Epithelial cell of esophagus (primary cell): ENCODE measurements at regions not wholly inside any gene's neighbourhood (a gene's known extent, or its start where the extent isn't known, plus 50 kb on each side); places are given as distances from the start of the nearest gene placed in this dataset.

Source experiments
- DNase-seq: peaks from one replicate; pipeline ENCODE4 v3.0.0; 2010; ENCODE audit warnings: low read depth
- H3K4me3 ChIP-seq: 2 replicates; pipeline ENCODE4 v1.5.1; 2011; ENCODE audit warnings: mild to moderate bottlenecking, low read length, control low read depth
- TF ChIP-seq, protein P1 (sequence below): IDR thresholded peaks from 2 replicates; pipeline ENCODE4 v1.5.1; 2011; ENCODE audit warnings: low read depth, mild to moderate bottlenecking, low read length, control low read depth, inconsistent platforms; ENCODE audit not compliant: insufficient read depth; ENCODE audit errors: missing control alignments

DNA sequence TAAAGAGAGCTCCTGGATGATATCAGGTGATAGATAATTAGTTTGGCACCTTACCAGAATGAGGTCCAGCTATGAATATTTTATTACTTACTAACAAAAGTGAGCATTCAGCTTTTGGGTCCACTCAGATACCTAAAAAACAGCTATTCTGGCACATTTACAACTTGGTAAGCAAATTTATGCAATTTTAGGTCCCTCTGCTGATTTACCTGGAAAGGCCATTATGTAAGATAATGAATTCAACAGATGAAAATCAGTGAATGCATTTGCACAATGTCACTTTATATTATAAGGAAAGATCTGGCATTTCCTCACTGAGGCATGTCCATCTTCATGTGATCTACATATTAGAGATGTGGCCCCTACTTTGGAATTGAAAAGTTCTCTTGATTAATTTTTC lies 517.0 kb downstream of the SPRY1 start:
- TF ChIP-seq, protein P1, sequence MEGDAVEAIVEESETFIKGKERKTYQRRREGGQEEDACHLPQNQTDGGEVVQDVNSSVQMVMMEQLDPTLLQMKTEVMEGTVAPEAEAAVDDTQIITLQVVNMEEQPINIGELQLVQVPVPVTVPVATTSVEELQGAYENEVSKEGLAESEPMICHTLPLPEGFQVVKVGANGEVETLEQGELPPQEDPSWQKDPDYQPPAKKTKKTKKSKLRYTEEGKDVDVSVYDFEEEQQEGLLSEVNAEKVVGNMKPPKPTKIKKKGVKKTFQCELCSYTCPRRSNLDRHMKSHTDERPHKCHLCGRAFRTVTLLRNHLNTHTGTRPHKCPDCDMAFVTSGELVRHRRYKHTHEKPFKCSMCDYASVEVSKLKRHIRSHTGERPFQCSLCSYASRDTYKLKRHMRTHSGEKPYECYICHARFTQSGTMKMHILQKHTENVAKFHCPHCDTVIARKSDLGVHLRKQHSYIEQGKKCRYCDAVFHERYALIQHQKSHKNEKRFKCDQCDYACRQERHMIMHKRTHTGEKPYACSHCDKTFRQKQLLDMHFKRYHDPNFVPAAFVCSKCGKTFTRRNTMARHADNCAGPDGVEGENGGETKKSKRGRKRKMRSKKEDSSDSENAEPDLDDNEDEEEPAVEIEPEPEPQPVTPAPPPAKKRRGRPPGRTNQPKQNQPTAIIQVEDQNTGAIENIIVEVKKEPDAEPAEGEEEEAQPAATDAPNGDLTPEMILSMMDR = no peak
- DNase-seq = no peak
- no peak overlapping the region for H3K4me3 ChIP-seq

DNA sequence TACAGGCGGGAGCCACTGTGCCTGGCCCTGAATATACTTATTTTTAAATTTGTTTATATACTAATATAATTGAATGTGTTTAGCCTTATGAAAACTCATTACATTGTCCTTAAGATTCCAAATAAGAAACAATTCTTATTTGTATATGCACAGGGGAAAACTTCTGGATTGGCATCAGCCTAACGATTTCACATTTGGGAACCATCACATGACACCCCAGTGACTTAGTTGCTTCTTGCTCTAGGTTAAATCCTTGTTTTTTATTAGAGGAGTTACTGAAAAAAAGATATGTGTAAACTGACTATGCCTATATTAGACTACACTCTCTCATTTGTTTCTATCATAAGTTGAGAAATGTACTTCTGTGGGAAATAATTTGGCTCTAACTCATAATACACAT lies 520.2 kb downstream of the SPRY1 start:
- H3K4me3 ChIP-seq = no peak overlapping the region
- no peak for DNase-seq
- TF ChIP-seq, protein P1 = no peak

DNA sequence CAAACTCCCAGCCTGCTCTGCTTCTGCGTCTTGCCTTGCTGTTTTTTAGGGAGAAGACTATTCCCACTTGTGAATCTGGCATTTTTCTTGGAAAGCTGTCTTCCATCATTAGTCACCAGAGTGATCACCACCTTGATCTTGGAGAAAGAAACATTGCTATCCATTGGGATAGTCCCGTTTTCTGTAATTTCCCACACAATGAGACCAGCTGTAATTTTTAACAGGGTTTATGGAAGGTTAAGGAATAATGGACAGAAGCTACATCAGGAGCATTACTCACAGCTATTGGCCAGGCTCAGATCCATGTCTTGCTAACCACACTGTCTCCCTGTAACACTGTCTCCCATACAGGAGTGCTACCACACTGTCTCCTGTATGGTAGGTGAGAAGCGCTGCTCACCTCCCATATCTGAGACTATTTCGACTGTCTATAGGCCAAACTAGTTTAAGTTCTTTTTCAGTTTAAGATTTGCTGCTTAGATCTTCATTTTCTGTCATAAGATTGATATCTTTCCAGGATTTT lies 523.0 kb downstream of the SPRY1 start:
- TF ChIP-seq, protein P1 = no peak
- no peak overlapping the region for H3K4me3 ChIP-seq
- no peak for DNase-seq

DNA sequence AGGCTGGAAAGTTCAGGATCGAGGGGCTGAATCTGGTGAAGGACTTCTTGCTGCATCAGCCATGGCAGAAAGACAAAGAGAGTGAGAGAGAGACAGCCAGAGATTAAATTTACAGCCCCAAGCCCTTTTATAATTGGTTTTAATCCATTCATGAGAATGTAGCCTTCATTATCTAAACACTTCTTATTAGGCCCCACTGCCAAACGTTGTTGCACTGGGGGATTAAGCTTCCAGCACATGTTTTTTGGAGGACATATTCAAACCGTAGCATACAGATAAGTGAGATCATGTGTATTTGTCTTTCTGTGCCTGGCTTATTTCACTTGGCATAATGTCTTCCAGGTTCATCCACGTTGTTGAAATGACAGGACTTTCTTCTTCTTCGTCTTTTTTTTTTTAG lies 524.7 kb downstream of the SPRY1 start:
- TF ChIP-seq, protein P1 = no peak
- DNase-seq = no peak
- no peak overlapping the region for H3K4me3 ChIP-seq

DNA sequence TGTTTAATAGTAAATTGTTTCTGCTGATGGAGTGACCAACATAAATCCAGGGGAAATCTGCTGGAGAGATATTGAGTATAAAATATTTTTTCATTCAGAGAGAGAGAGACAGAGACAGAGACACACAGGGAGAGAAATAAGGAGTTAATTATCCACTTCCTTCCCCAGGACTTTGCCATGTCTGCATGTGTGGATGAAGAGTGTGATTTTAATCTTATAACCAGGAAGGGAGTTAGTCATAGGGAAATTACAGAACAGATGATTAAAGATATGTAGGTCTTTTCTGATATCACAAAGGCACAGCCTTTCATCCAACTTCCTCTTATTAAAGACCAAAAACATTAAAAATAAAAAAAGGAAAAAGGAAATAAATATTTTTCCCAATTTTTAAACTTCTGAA lies 526.3 kb downstream of the SPRY1 start:
- H3K4me3 ChIP-seq = no peak overlapping the region
- DNase-seq = peak; percentile 28
- TF ChIP-seq, protein P1 = no peak

DNA sequence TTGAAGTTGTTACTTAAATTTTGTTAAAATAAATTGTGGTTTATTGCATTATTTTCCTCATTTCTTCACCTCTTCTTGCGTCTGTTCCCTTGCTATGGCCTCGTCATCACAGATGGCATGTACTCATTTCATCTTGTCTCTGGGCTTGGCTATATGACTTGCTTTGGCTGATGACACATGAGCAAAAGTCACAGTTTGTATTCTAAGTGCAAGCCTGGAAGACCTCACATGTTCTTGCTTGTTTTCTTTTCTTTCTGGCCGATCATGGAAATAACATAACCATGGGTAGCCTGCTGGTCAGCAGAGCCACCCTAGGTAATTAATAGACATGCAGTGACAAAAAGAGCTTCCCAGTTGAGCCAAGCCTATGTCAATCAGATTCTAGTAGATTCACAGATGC lies 527.9 kb downstream of the SPRY1 start:
- TF ChIP-seq, protein P1 = no peak
- no peak overlapping the region for H3K4me3 ChIP-seq
- DNase-seq = peak; percentile 52

DNA sequence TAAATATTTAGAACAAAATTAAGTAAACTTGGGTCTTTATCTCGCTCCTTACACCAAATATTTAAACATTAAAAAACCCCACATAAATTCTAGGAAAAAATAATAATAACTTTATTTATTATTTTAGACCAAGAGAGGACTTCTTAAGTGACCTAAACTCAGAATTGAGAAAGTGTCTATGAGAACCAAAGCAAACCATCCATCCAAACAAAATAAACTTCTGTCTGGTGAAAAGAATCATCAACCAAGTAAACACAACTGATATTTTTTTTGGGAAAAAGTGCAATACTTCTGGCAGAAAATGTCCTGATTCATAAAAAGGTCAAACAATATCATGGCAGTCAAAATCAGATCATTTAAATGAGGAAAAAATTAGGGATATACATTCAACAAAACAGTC lies 533.0 kb downstream of the SPRY1 start:
- DNase-seq = no peak
- TF ChIP-seq, protein P1 = no peak
- H3K4me3 ChIP-seq = no peak overlapping the region
